ENCODE measurements at regions not wholly inside any gene's neighbourhood (a gene's known extent, or its start where the extent isn't known, plus 50 kb on each side); places are given as distances from the start of the nearest gene placed in this dataset.

DNA sequence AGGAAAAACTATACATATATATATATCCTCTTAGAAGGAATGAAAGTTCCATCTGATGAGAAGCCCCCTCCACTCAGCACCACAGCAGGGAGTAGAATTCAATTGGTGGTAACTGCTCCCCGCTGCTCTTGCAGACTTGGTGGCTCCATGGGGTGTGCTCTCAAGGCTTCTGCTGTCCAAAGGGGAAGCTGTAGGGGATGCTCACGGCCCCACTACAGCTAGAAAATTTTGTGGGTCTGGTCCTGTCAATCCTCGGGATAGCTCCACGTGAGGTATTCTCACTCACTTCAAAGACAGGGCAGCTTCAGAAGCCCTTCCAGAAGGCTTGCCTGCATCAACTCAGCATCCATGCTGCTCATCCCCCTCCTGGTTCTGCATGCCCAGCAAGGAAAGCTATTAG lies 247.2 kb downstream of the CETN3 start:
- TF ChIP-seq CTCF (IDR thresholded peaks at IDR 0.05; ENCODE audit: poor library complexity, severe bottlenecking), result no peak
- no peak for TF ChIP-seq EZH2 (IDR thresholded peaks at IDR 0.05; ENCODE audit: borderline replicate concordance, insufficient read depth, low read length, poor library complexity, severe bottlenecking)
- no peak for TF ChIP-seq EP300 (conservative IDR thresholded peaks at IDR 0.05; ENCODE audit: poor library complexity, severe bottlenecking)
- TF ChIP-seq TAF1 (IDR thresholded peaks at IDR 0.05; ENCODE audit: low read depth), result no peak
- TF ChIP-seq RAD21 (conservative IDR thresholded peaks at IDR 0.05), result no peak
- no peak for TF ChIP-seq SMC3 (conservative IDR thresholded peaks at IDR 0.05; ENCODE audit: poor library complexity)
- no peak for TF ChIP-seq POLR2AphosphoS5 (IDR thresholded peaks at IDR 0.05)
- no peak for TF ChIP-seq MXI1 (conservative IDR thresholded peaks at IDR 0.05; ENCODE audit: poor library complexity, severe bottlenecking)
- no peak for TF ChIP-seq REST (IDR thresholded peaks at IDR 0.05; ENCODE audit: borderline replicate concordance)

All from neural cell (in vitro differentiated cells).